SU-DHL-6 (cell line): ENCODE measurements at regions not wholly inside any gene's neighbourhood (a gene's known extent, or its start where the extent isn't known, plus 50 kb on each side); places are given as distances from the start of the nearest gene placed in this dataset.

ENCODE experiments used
- EZH2phosphoT487 ChIP-seq: fragments of 200-600 bp; sonication (generic), shearing (Covaris generic); conservative IDR thresholded peaks from 2 replicates; pipeline ENCODE4 v1.6.1; 2018; ENCODE audit warnings: mild to moderate bottlenecking, antibody characterized with exemption, low read length, moderate library complexity, mixed read lengths
- TF ChIP-seq, protein P1 (sequence below): fragments of 200-600 bp; sonication (generic); IDR thresholded peaks from one replicate; pipeline ENCODE4 v1.5.1; 2017; ENCODE audit warnings: antibody characterized with exemption, mild to moderate bottlenecking, low read length, moderate library complexity; ENCODE audit not compliant: insufficient read depth, poor library complexity, severe bottlenecking

- TF ChIP-seq, protein P1, sequence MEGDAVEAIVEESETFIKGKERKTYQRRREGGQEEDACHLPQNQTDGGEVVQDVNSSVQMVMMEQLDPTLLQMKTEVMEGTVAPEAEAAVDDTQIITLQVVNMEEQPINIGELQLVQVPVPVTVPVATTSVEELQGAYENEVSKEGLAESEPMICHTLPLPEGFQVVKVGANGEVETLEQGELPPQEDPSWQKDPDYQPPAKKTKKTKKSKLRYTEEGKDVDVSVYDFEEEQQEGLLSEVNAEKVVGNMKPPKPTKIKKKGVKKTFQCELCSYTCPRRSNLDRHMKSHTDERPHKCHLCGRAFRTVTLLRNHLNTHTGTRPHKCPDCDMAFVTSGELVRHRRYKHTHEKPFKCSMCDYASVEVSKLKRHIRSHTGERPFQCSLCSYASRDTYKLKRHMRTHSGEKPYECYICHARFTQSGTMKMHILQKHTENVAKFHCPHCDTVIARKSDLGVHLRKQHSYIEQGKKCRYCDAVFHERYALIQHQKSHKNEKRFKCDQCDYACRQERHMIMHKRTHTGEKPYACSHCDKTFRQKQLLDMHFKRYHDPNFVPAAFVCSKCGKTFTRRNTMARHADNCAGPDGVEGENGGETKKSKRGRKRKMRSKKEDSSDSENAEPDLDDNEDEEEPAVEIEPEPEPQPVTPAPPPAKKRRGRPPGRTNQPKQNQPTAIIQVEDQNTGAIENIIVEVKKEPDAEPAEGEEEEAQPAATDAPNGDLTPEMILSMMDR = no peak
- no peak for TF ChIP-seq EZH2phosphoT487
These were observed 273.7 kb upstream of the PKDCC start for GRCh38 chr2:41774011-41774605.
